ENCODE measurements at regions not wholly inside any gene's neighbourhood (a gene's known extent, or its start where the extent isn't known, plus 50 kb on each side); places are given as distances from the start of the nearest gene placed in this dataset.

- intact Hi-C loops (cut with DNase I; ENCODE audit: low total_unique reads), result no loop called here
- TF ChIP-seq POLR2A (IDR thresholded peaks at IDR 0.05) (no peak), CTCF (IDR thresholded peaks at IDR 0.05) (no peak)
- DNase-seq, result no peak
- Histone ChIP-seq H3K4me1 (no peaks in the 10 kb centered on the region), H3K9me3 (no peaks in the 10 kb centered on the region), H3K4me3 (no peak overlapping the region), H3K27ac (no peak overlapping the region), H3K27me3 (no peaks in the 10 kb centered on the region), H3K36me3 (no peaks in the 10 kb centered on the region)
Observed at GRCh38 chr9:118104363-118104762, 400.2 kb downstream of the TLR4 start.

- H3K36me3 ChIP-seq, result no peaks in the 10 kb centered on the region
- no peak for TF ChIP-seq POLR2A (IDR thresholded peaks at IDR 0.05)
- TF ChIP-seq CTCF (IDR thresholded peaks at IDR 0.05), result no peak
- H3K27me3 ChIP-seq, result no peaks in the 10 kb centered on the region
- no peak overlapping the region for H3K4me3 ChIP-seq
- no peaks in the 10 kb centered on the region for H3K9me3 ChIP-seq
- H3K4me1 ChIP-seq, result no peaks in the 10 kb centered on the region
- no peak overlapping the region for H3K27ac ChIP-seq
- intact Hi-C loops (cut with DNase I; ENCODE audit: low total_unique reads), result no loop called here
- no peak for DNase-seq
Observed at GRCh38 chr9:118108971-118109370, 404.8 kb downstream of the TLR4 start.

GRCh38 chr9:118109542-118109941 lies 405.3 kb downstream of the TLR4 start:
- DNase-seq, result no peak
- Histone ChIP-seq H3K27ac (no peak overlapping the region), H3K27me3 (no peaks in the 10 kb centered on the region), H3K36me3 (no peaks in the 10 kb centered on the region), H3K4me3 (no peak overlapping the region), H3K9me3 (no peaks in the 10 kb centered on the region), H3K4me1 (no peaks in the 10 kb centered on the region)
- no peak for TF ChIP-seq POLR2A (IDR thresholded peaks at IDR 0.05)
- no peak for TF ChIP-seq CTCF (IDR thresholded peaks at IDR 0.05)
- intact Hi-C loops (cut with DNase I; ENCODE audit: low total_unique reads), result no loop called here

- no peak for DNase-seq
- Histone ChIP-seq H3K27ac (no peak overlapping the region), H3K27me3 (no peaks in the 10 kb centered on the region), H3K9me3 (no peaks in the 10 kb centered on the region), H3K36me3 (no peaks in the 10 kb centered on the region), H3K4me1 (no peaks in the 10 kb centered on the region), H3K4me3 (no peak overlapping the region)
- intact Hi-C loops (cut with DNase I; ENCODE audit: low total_unique reads), result no loop called here
- TF ChIP-seq POLR2A (IDR thresholded peaks at IDR 0.05) (no peak), CTCF (IDR thresholded peaks at IDR 0.05) (no peak)
Observed at GRCh38 chr9:118121361-118121760, 417.2 kb downstream of the TLR4 start.

- DNase-seq, result no peak
- intact Hi-C loops (cut with DNase I; ENCODE audit: low total_unique reads), result no loop called here
- Histone ChIP-seq H3K9me3 (no peaks in the 10 kb centered on the region), H3K27me3 (no peaks in the 10 kb centered on the region), H3K36me3 (no peaks in the 10 kb centered on the region), H3K27ac (no peak overlapping the region), H3K4me3 (no peak overlapping the region), H3K4me1 (no peaks in the 10 kb centered on the region)
- TF ChIP-seq CTCF (IDR thresholded peaks at IDR 0.05) (no peak), POLR2A (IDR thresholded peaks at IDR 0.05) (no peak)
Observed at GRCh38 chr9:118128313-118128712, 424.1 kb downstream of the TLR4 start.
